WTC11 (cell line): ENCODE measurements at regions not wholly inside any gene's neighbourhood (a gene's known extent, or its start where the extent isn't known, plus 50 kb on each side); places are given as distances from the start of the nearest gene placed in this dataset.

Experiments
- ATAC-seq: fragments of 200-7000 bp; cut with Tn5 transposase; 2 replicates; pipeline ENCODE4 v1.10.0; 2021; ENCODE audit warnings: mild to moderate bottlenecking, moderate library complexity
- CTCF ChIA-PET: fragments of 300-600 bp; sonication (Branson Sonifier 250); formaldehyde crosslinking; loops from one replicate; lab custom pipeline; 2021; ENCODE audit warnings: antibody characterized with exemption; lab: Charles Lee
- POLR2A ChIA-PET: fragments of 350-600 bp; sonication (Branson Sonifier 250); formaldehyde crosslinking; loops from one replicate; lab custom pipeline; 2021; ENCODE audit warnings: antibody characterized with exemption; lab: Charles Lee
- DNase-seq: peaks from one replicate; pipeline ENCODE4 v3.0.0; 2021; ENCODE audit warnings: low spot score
- H3K27ac Mint-ChIP-seq: 2 replicates; pipeline ENCODE4 v1.8.0; 2021; ENCODE audit warnings: mixed read lengths
- H3K27me3 Mint-ChIP-seq: 2 replicates; pipeline ENCODE4 v1.8.0; 2021; ENCODE audit warnings: low read depth, mild to moderate bottlenecking, moderate library complexity, mixed read lengths
- H3K36me3 Mint-ChIP-seq: 2 replicates; pipeline ENCODE4 v1.8.0; 2021; ENCODE audit warnings: mixed read lengths
- H3K4me1 Mint-ChIP-seq: 2 replicates; pipeline ENCODE4 v1.8.0; 2022; ENCODE audit warnings: mixed read lengths
- H3K4me3 Mint-ChIP-seq: 2 replicates; pipeline ENCODE4 v1.8.0; 2021; ENCODE audit warnings: mild to moderate bottlenecking, moderate library complexity, mixed read lengths
- H3K9me3 Mint-ChIP-seq: 2 replicates; pipeline ENCODE4 v1.8.0; 2021; ENCODE audit warnings: mixed read lengths
- ATF1 ChIP-seq: sonication (generic); formaldehyde crosslinking; IDR thresholded peaks from 2 replicates; pipeline ENCODE4 v1.8.1; 2023; ENCODE audit warnings: mild to moderate bottlenecking, moderate library complexity, missing genetic modification reagents
- ELF4 ChIP-seq: sonication (generic); formaldehyde crosslinking; IDR thresholded peaks from 2 replicates; pipeline ENCODE4 v1.8.1; 2022; ENCODE audit warnings: low read depth, mild to moderate bottlenecking, moderate library complexity, missing genetic modification reagents
- EMX1 ChIP-seq: fragments of 250-450 bp; sonication (Bioruptor Pico); IDR thresholded peaks from 2 replicates; pipeline ENCODE4 v1.8.0; 2021; ENCODE audit warnings: mild to moderate bottlenecking
- IRF2 ChIP-seq: sonication (generic); formaldehyde crosslinking; IDR thresholded peaks from 2 replicates; pipeline ENCODE4 v1.8.0; 2022; ENCODE audit warnings: low read depth, missing genetic modification reagents, borderline replicate concordance
- KAT7 ChIP-seq: sonication (generic); formaldehyde crosslinking; IDR thresholded peaks from 2 replicates; pipeline ENCODE4 v1.8.1; 2023; ENCODE audit warnings: missing genetic modification reagents, mild to moderate bottlenecking, borderline replicate concordance
- MXD4 ChIP-seq: fragments of 250-450 bp; sonication (Bioruptor Pico); IDR thresholded peaks from 2 replicates; pipeline ENCODE4 v1.8.0; 2021; ENCODE audit warnings: mild to moderate bottlenecking, moderate library complexity, borderline replicate concordance
- NR1H2 ChIP-seq: sonication (generic); formaldehyde crosslinking; IDR thresholded peaks from 2 replicates; pipeline ENCODE4 v1.9.0; 2021; ENCODE audit warnings: mild to moderate bottlenecking, moderate library complexity, missing genetic modification reagents
- PRRX2 ChIP-seq: fragments of 250-450 bp; sonication (Bioruptor Pico); IDR thresholded peaks from 2 replicates; pipeline ENCODE4 v1.8.0; 2021; ENCODE audit warnings: mild to moderate bottlenecking
- TCF7 ChIP-seq: sonication (generic); formaldehyde crosslinking; IDR thresholded peaks from 2 replicates; pipeline ENCODE4 v1.8.0; 2022; ENCODE audit warnings: mild to moderate bottlenecking, low read depth, missing genetic modification reagents, moderate library complexity
- ZNF219 ChIP-seq: sonication (generic); formaldehyde crosslinking; IDR thresholded peaks from 2 replicates; pipeline ENCODE4 v1.8.0; 2023; ENCODE audit warnings: missing genetic modification reagents, mild to moderate bottlenecking, borderline replicate concordance
- ZNF232 ChIP-seq: sonication (generic); formaldehyde crosslinking; IDR thresholded peaks from 2 replicates; pipeline ENCODE4 v1.8.0; 2022; ENCODE audit warnings: mild to moderate bottlenecking, missing genetic modification reagents
- TF ChIP-seq, protein P1 (sequence below): sonication (generic); formaldehyde crosslinking; conservative IDR thresholded peaks from 2 replicates; pipeline ENCODE4 v1.8.1; 2022; ENCODE audit warnings: mild to moderate bottlenecking, missing genetic modification reagents
- TF ChIP-seq, protein P2 (sequence below): sonication (generic); formaldehyde crosslinking; IDR thresholded peaks from 2 replicates; pipeline ENCODE4 v1.8.0; 2023; ENCODE audit warnings: mild to moderate bottlenecking, missing genetic modification reagents
- TF ChIP-seq, protein P3 (sequence below): sonication (generic); formaldehyde crosslinking; IDR thresholded peaks from 2 replicates; pipeline ENCODE4 v1.8.0; 2023; ENCODE audit warnings: missing genetic modification reagents, mild to moderate bottlenecking, borderline replicate concordance
- TF ChIP-seq, protein P4 (sequence below): sonication (generic); formaldehyde crosslinking; conservative IDR thresholded peaks from 2 replicates; pipeline ENCODE4 v1.8.1; 2023; ENCODE audit warnings: mild to moderate bottlenecking, low read depth, missing genetic modification reagents, moderate library complexity
- TF ChIP-seq, protein P5 (sequence below): sonication (generic); formaldehyde crosslinking; IDR thresholded peaks from 2 replicates; pipeline ENCODE4 v1.8.1; 2023; ENCODE audit warnings: mild to moderate bottlenecking, missing genetic modification reagents

DNA sequence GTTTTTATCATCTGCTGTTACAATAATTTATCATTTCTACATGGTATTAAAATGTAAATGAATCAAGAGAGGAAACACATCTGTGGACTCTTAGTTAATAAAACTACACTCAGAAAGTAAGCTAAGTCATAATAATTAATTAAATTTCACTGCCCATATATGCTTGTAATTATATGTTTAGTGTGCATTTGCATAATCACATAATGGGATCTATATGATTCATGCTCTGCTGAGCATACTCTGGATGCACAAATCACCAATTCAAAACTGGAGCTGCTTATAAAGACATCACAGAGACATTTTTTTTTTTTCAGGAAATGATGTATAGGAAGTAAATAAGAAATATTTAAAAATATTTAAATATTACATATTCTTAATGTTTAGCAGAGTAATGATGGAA is 151.6 kb upstream of the STEAP4 start:
- H3K4me3 Mint-ChIP-seq = no peak overlapping the region
- TF ChIP-seq, protein P1, sequence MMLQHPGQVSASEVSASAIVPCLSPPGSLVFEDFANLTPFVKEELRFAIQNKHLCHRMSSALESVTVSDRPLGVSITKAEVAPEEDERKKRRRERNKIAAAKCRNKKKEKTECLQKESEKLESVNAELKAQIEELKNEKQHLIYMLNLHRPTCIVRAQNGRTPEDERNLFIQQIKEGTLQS (CRISPR knock-in tag) = no peak
- POLR2A ChIA-PET = no interaction called here
- H3K27me3 Mint-ChIP-seq = no peaks in the 10 kb centered on the region
- DNase-seq (no peak), ATAC-seq (no peak)
- no peaks in the 10 kb centered on the region for H3K36me3 Mint-ChIP-seq
- H3K9me3 Mint-ChIP-seq = no peaks in the 10 kb centered on the region
- no peak overlapping the region for H3K27ac Mint-ChIP-seq
- no peaks in the 10 kb centered on the region for H3K4me1 Mint-ChIP-seq
- CTCF ChIA-PET = interaction anchor here (1.1 kb wide), 1 partner anchor 215 kb away, joined by 4 read pairs; no protein-coding TSS in a partner anchor

DNA sequence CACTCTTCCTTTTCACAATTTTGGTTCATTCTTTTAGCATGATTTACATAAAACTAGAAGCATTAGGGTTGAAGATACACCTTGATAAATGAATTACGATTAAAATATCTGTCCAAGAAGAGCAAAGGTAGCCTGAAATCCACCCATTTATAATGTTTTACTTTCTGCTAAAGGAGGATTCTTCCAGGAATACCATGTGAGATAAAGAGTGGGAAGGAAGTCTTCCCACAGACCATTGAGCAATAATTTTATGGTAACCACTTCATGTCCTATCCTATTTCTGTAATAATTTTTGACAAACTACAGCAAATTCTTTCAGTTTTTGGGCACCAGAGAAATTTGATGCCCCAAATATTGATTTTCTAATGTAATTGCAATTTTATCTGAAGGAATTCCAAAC is 150.6 kb upstream of the STEAP4 start:
- CTCF ChIA-PET = interaction anchor here (1.1 kb wide), 1 partner anchor 214 kb away, joined by 4 read pairs; no protein-coding TSS in a partner anchor
- no peaks in the 10 kb centered on the region for H3K36me3 Mint-ChIP-seq
- POLR2A ChIA-PET = no interaction called here

More for the DNA sequence above, 150.6 kb upstream of the STEAP4 start:
- no peak for TF ChIP-seq KAT7 (CRISPR knock-in tag)
- TF ChIP-seq, protein P2, sequence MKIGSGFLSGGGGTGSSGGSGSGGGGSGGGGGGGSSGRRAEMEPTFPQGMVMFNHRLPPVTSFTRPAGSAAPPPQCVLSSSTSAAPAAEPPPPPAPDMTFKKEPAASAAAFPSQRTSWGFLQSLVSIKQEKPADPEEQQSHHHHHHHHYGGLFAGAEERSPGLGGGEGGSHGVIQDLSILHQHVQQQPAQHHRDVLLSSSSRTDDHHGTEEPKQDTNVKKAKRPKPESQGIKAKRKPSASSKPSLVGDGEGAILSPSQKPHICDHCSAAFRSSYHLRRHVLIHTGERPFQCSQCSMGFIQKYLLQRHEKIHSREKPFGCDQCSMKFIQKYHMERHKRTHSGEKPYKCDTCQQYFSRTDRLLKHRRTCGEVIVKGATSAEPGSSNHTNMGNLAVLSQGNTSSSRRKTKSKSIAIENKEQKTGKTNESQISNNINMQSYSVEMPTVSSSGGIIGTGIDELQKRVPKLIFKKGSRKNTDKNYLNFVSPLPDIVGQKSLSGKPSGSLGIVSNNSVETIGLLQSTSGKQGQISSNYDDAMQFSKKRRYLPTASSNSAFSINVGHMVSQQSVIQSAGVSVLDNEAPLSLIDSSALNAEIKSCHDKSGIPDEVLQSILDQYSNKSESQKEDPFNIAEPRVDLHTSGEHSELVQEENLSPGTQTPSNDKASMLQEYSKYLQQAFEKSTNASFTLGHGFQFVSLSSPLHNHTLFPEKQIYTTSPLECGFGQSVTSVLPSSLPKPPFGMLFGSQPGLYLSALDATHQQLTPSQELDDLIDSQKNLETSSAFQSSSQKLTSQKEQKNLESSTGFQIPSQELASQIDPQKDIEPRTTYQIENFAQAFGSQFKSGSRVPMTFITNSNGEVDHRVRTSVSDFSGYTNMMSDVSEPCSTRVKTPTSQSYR = no peak
- TF ChIP-seq EMX1 = no peak
- no peak for TF ChIP-seq ELF4
- no peak for TF ChIP-seq MXD4 (CRISPR knock-in tag)
- no peak for TF ChIP-seq ZNF219 (CRISPR knock-in tag)
- TF ChIP-seq IRF2 (CRISPR knock-in tag) = no peak
- TF ChIP-seq, protein P3, sequence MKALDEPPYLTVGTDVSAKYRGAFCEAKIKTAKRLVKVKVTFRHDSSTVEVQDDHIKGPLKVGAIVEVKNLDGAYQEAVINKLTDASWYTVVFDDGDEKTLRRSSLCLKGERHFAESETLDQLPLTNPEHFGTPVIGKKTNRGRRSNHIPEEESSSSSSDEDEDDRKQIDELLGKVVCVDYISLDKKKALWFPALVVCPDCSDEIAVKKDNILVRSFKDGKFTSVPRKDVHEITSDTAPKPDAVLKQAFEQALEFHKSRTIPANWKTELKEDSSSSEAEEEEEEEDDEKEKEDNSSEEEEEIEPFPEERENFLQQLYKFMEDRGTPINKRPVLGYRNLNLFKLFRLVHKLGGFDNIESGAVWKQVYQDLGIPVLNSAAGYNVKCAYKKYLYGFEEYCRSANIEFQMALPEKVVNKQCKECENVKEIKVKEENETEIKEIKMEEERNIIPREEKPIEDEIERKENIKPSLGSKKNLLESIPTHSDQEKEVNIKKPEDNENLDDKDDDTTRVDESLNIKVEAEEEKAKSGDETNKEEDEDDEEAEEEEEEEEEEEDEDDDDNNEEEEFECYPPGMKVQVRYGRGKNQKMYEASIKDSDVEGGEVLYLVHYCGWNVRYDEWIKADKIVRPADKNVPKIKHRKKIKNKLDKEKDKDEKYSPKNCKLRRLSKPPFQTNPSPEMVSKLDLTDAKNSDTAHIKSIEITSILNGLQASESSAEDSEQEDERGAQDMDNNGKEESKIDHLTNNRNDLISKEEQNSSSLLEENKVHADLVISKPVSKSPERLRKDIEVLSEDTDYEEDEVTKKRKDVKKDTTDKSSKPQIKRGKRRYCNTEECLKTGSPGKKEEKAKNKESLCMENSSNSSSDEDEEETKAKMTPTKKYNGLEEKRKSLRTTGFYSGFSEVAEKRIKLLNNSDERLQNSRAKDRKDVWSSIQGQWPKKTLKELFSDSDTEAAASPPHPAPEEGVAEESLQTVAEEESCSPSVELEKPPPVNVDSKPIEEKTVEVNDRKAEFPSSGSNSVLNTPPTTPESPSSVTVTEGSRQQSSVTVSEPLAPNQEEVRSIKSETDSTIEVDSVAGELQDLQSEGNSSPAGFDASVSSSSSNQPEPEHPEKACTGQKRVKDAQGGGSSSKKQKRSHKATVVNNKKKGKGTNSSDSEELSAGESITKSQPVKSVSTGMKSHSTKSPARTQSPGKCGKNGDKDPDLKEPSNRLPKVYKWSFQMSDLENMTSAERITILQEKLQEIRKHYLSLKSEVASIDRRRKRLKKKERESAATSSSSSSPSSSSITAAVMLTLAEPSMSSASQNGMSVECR (CRISPR knock-in tag) = no peak
- TF ChIP-seq TCF7 (CRISPR knock-in tag) = no peak
- no peak for TF ChIP-seq NR1H2 (CRISPR knock-in tag)
- no peak for TF ChIP-seq ATF1 (CRISPR knock-in tag)
- no peak for TF ChIP-seq PRRX2 (CRISPR knock-in tag)
- TF ChIP-seq, protein P4, sequence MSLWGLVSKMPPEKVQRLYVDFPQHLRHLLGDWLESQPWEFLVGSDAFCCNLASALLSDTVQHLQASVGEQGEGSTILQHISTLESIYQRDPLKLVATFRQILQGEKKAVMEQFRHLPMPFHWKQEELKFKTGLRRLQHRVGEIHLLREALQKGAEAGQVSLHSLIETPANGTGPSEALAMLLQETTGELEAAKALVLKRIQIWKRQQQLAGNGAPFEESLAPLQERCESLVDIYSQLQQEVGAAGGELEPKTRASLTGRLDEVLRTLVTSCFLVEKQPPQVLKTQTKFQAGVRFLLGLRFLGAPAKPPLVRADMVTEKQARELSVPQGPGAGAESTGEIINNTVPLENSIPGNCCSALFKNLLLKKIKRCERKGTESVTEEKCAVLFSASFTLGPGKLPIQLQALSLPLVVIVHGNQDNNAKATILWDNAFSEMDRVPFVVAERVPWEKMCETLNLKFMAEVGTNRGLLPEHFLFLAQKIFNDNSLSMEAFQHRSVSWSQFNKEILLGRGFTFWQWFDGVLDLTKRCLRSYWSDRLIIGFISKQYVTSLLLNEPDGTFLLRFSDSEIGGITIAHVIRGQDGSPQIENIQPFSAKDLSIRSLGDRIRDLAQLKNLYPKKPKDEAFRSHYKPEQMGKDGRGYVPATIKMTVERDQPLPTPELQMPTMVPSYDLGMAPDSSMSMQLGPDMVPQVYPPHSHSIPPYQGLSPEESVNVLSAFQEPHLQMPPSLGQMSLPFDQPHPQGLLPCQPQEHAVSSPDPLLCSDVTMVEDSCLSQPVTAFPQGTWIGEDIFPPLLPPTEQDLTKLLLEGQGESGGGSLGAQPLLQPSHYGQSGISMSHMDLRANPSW (CRISPR knock-in tag) = no peak
- TF ChIP-seq ZNF232 (CRISPR knock-in tag) = no peak
- TF ChIP-seq, protein P5, sequence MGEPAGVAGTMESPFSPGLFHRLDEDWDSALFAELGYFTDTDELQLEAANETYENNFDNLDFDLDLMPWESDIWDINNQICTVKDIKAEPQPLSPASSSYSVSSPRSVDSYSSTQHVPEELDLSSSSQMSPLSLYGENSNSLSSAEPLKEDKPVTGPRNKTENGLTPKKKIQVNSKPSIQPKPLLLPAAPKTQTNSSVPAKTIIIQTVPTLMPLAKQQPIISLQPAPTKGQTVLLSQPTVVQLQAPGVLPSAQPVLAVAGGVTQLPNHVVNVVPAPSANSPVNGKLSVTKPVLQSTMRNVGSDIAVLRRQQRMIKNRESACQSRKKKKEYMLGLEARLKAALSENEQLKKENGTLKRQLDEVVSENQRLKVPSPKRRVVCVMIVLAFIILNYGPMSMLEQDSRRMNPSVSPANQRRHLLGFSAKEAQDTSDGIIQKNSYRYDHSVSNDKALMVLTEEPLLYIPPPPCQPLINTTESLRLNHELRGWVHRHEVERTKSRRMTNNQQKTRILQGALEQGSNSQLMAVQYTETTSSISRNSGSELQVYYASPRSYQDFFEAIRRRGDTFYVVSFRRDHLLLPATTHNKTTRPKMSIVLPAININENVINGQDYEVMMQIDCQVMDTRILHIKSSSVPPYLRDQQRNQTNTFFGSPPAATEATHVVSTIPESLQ (CRISPR knock-in tag) = no peak
- TF ChIP-seq, all 79 proteins: peak for 0
- no peaks in the 10 kb centered on the region for H3K27me3 Mint-ChIP-seq
- H3K9me3 Mint-ChIP-seq = no peaks in the 10 kb centered on the region
- DNase-seq = no peak
- no peaks in the 10 kb centered on the region for H3K4me1 Mint-ChIP-seq
- no peak for ATAC-seq
- no peak overlapping the region for H3K4me3 Mint-ChIP-seq
- H3K27ac Mint-ChIP-seq = no peak overlapping the region
